Suprapubic skin (tissue), 4 donors: ENCODE measurements at regions not wholly inside any gene's neighbourhood (a gene's known extent, or its start where the extent isn't known, plus 50 kb on each side); places are given as distances from the start of the nearest gene placed in this dataset.

Experiments
- EP300 ChIP-seq: sonication (generic); formaldehyde crosslinking; IDR thresholded peaks from one replicate; pipeline ENCODE4 v1.6.1; 2017; ENCODE audit warnings: antibody characterized with exemption
- POLR2A ChIP-seq, 2 donors: fragments of 450-650 bp; IDR thresholded peaks; one replicate each; pipeline ENCODE4 v1.6.1; 2017; ENCODE audit warnings: antibody characterized with exemption in 2 of 2, mild to moderate bottlenecking in 2 of 2, moderate library complexity in 2 of 2
- POLR2AphosphoS5 ChIP-seq, 3 donors: sonication (generic); formaldehyde crosslinking; IDR thresholded peaks; one replicate each; pipeline ENCODE4 v1.6.1; 2017; ENCODE audit warnings: antibody characterized with exemption in 3 of 3
- TF ChIP-seq, protein P1 (sequence below), 2 donors: fragments of 200-600 bp in 1 of 2; fragments of 450-650 bp in 1 of 2; sonication (generic) in 1 of 2; IDR thresholded peaks; one replicate each; pipeline ENCODE4 v1.5.1; 2016 to 2019; ENCODE audit warnings: antibody characterized with exemption in 2 of 2, mild to moderate bottlenecking in 1 of 2, moderate library complexity in 1 of 2

DNA sequence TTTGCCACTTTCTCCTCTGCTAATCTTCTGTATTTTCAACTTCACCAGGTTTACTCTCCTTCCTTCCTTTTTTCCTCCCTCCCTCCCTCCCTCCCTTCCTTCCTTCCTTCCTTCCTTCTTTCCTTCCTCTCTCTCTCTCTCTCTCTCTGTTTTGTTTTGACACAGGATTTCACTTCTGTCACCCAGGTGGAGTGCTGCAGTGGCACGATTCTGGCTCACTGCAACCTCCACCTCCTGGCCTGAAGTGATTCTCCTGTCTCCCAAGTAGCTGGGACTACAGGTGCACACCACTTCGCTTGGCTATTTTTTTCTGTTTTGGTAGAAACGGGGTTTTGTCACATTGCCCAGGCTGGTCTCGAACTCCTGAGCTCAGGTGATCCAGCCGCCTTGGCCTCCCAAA lies 181.2 kb upstream of the BTG1 start:
- TF ChIP-seq, protein P1, sequence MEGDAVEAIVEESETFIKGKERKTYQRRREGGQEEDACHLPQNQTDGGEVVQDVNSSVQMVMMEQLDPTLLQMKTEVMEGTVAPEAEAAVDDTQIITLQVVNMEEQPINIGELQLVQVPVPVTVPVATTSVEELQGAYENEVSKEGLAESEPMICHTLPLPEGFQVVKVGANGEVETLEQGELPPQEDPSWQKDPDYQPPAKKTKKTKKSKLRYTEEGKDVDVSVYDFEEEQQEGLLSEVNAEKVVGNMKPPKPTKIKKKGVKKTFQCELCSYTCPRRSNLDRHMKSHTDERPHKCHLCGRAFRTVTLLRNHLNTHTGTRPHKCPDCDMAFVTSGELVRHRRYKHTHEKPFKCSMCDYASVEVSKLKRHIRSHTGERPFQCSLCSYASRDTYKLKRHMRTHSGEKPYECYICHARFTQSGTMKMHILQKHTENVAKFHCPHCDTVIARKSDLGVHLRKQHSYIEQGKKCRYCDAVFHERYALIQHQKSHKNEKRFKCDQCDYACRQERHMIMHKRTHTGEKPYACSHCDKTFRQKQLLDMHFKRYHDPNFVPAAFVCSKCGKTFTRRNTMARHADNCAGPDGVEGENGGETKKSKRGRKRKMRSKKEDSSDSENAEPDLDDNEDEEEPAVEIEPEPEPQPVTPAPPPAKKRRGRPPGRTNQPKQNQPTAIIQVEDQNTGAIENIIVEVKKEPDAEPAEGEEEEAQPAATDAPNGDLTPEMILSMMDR (IDR thresholded peaks at IDR 0.05): no peak
- no peak for TF ChIP-seq POLR2A (IDR thresholded peaks at IDR 0.05)
- no peak for TF ChIP-seq POLR2AphosphoS5 (IDR thresholded peaks at IDR 0.05)
- TF ChIP-seq EP300: no peak
